GM19395 (cell line): ENCODE measurements at regions not wholly inside any gene's neighbourhood (a gene's known extent, or its start where the extent isn't known, plus 50 kb on each side); places are given as distances from the start of the nearest gene placed in this dataset.
"Not testable (repeated sequence)": the region's sequence is repeated elsewhere in the genome, so short reads cannot be mapped to it uniquely, and the experiment has no call there.

ENCODE experiments used
- ATAC-seq: cut with Tn5 transposase; IDR thresholded peaks from one replicate; pipeline ENCODE4 v1.9.1; 2021; ENCODE audit warnings: mild to moderate bottlenecking, moderate library complexity; ENCODE audit not compliant: unreplicated experiment

GRCh38 chr7:20839196-20839735 is 52.6 kb upstream of the SP8 start:
- no peak for ATAC-seq

GRCh38 chr7:20839987-20840386 is 53.3 kb upstream of the SP8 start:
- peak; percentile 46 for ATAC-seq

- ATAC-seq, result no peak
These were observed 60.1 kb upstream of the SP8 start for GRCh38 chr7:20846791-20847190.

- ATAC-seq, result no peak
These were observed 72.3 kb upstream of the SP8 start for GRCh38 chr7:20858951-20859350.

- ATAC-seq, result no peak
These were observed 74.8 kb upstream of the SP8 start for GRCh38 chr7:20861468-20861867.

GRCh38 chr7:20862554-20862953 is 75.9 kb upstream of the SP8 start:
- ATAC-seq, result no peak

- no peak for ATAC-seq
These were observed 77.5 kb upstream of the SP8 start for GRCh38 chr7:20864221-20864620.

GRCh38 chr7:20865684-20866083 is 79.0 kb upstream of the SP8 start:
- ATAC-seq, result no peak

GRCh38 chr7:20870977-20871376 is 84.3 kb upstream of the SP8 start:
- ATAC-seq, result no peak

GRCh38 chr7:20892776-20893175 is 106.1 kb upstream of the SP8 start:
- no peak for ATAC-seq

GRCh38 chr7:20894806-20895205 is 108.1 kb upstream of the SP8 start:
- no peak for ATAC-seq

GRCh38 chr7:20895563-20895962 is 108.9 kb upstream of the SP8 start:
- no peak for ATAC-seq

GRCh38 chr7:20896996-20897395 is 110.3 kb upstream of the SP8 start:
- no peak for ATAC-seq

GRCh38 chr7:20906801-20907453 is 120.2 kb upstream of the SP8 start:
- ATAC-seq, result no peak

- ATAC-seq, result no peak
These were observed 124.4 kb upstream of the SP8 start for GRCh38 chr7:20911081-20911480.

- no peak for ATAC-seq
These were observed 127.2 kb upstream of the SP8 start for GRCh38 chr7:20913853-20914252.

GRCh38 chr7:20916311-20916710 is 129.6 kb upstream of the SP8 start:
- no peak for ATAC-seq

GRCh38 chr7:20917603-20918002 is 130.9 kb upstream of the SP8 start:
- ATAC-seq, result no peak

- ATAC-seq, result no peak
These were observed 131.5 kb upstream of the SP8 start for GRCh38 chr7:20918156-20918555.

GRCh38 chr7:20927178-20927577 is 140.5 kb upstream of the SP8 start:
- ATAC-seq, result not testable (repeated sequence)

- no peak for ATAC-seq
These were observed 141.3 kb upstream of the SP8 start for GRCh38 chr7:20927976-20928375.

- ATAC-seq, result no peak
These were observed 142.5 kb upstream of the SP8 start for GRCh38 chr7:20929199-20929598.

GRCh38 chr7:20931739-20932138 is 145.1 kb upstream of the SP8 start:
- ATAC-seq, result no peak
